WTC11 (cell line): ENCODE measurements at regions not wholly inside any gene's neighbourhood (a gene's known extent, or its start where the extent isn't known, plus 50 kb on each side); places are given as distances from the start of the nearest gene placed in this dataset.

Experiments used
- ATAC-seq: fragments of 200-7000 bp; cut with Tn5 transposase; 2 replicates; pipeline ENCODE4 v1.10.0; 2021; ENCODE audit warnings: mild to moderate bottlenecking, moderate library complexity
- CTCF ChIA-PET: fragments of 300-600 bp; sonication (Branson Sonifier 250); formaldehyde crosslinking; loops from one replicate; lab custom pipeline; 2021; ENCODE audit warnings: antibody characterized with exemption; lab: Charles Lee
- POLR2A ChIA-PET: fragments of 350-600 bp; sonication (Branson Sonifier 250); formaldehyde crosslinking; loops from one replicate; lab custom pipeline; 2021; ENCODE audit warnings: antibody characterized with exemption; lab: Charles Lee
- DNase-seq: peaks from one replicate; pipeline ENCODE4 v3.0.0; 2021; ENCODE audit warnings: low spot score
- H3K27ac Mint-ChIP-seq: 2 replicates; pipeline ENCODE4 v1.8.0; 2021; ENCODE audit warnings: mixed read lengths
- H3K27me3 Mint-ChIP-seq: 2 replicates; pipeline ENCODE4 v1.8.0; 2021; ENCODE audit warnings: low read depth, mild to moderate bottlenecking, moderate library complexity, mixed read lengths
- H3K36me3 Mint-ChIP-seq: 2 replicates; pipeline ENCODE4 v1.8.0; 2021; ENCODE audit warnings: mixed read lengths
- H3K4me1 Mint-ChIP-seq: 2 replicates; pipeline ENCODE4 v1.8.0; 2022; ENCODE audit warnings: mixed read lengths
- H3K4me3 Mint-ChIP-seq: 2 replicates; pipeline ENCODE4 v1.8.0; 2021; ENCODE audit warnings: mild to moderate bottlenecking, moderate library complexity, mixed read lengths
- H3K9me3 Mint-ChIP-seq: 2 replicates; pipeline ENCODE4 v1.8.0; 2021; ENCODE audit warnings: mixed read lengths
- AR ChIP-seq: fragments of 250-450 bp; sonication (Bioruptor Pico); IDR thresholded peaks from 2 replicates; pipeline ENCODE4 v1.9.0; 2021; ENCODE audit warnings: mild to moderate bottlenecking
- ETV6 ChIP-seq: sonication (generic); formaldehyde crosslinking; IDR thresholded peaks from 2 replicates; pipeline ENCODE4 v1.8.1; 2022; ENCODE audit warnings: mild to moderate bottlenecking, missing genetic modification reagents
- GTF2I ChIP-seq: fragments of 250-450 bp; sonication (Bioruptor Pico); conservative IDR thresholded peaks from 2 replicates; pipeline ENCODE4 v1.4.0; 2021; ENCODE audit warnings: mild to moderate bottlenecking
- NR2C2 ChIP-seq: sonication (generic); formaldehyde crosslinking; IDR thresholded peaks from 2 replicates; pipeline ENCODE4 v1.8.0; 2022; ENCODE audit warnings: mild to moderate bottlenecking, missing genetic modification reagents
- SMAD3 ChIP-seq: sonication (generic); formaldehyde crosslinking; IDR thresholded peaks from 2 replicates; pipeline ENCODE4 v1.8.0; 2022; ENCODE audit warnings: missing genetic modification reagents, mild to moderate bottlenecking, borderline replicate concordance
- TCF7 ChIP-seq: sonication (generic); formaldehyde crosslinking; IDR thresholded peaks from 2 replicates; pipeline ENCODE4 v1.8.0; 2022; ENCODE audit warnings: mild to moderate bottlenecking, low read depth, missing genetic modification reagents, moderate library complexity
- TP53 ChIP-seq: sonication (generic); formaldehyde crosslinking; IDR thresholded peaks from 2 replicates; pipeline ENCODE4 v1.8.1; 2023; ENCODE audit warnings: mild to moderate bottlenecking, missing genetic modification reagents
- ZBTB21 ChIP-seq: sonication (generic); formaldehyde crosslinking; IDR thresholded peaks from 2 replicates; pipeline ENCODE4 v1.8.1; 2023; ENCODE audit warnings: mild to moderate bottlenecking, missing genetic modification reagents, borderline replicate concordance
- ZNF263 ChIP-seq: sonication (generic); formaldehyde crosslinking; IDR thresholded peaks from 2 replicates; pipeline ENCODE4 v1.8.1; 2022; ENCODE audit warnings: low read depth, mild to moderate bottlenecking, moderate library complexity, missing genetic modification reagents
- TF ChIP-seq, protein P1 (sequence below): sonication (generic); formaldehyde crosslinking; IDR thresholded peaks from 2 replicates; pipeline ENCODE4 v1.8.1; 2022; ENCODE audit warnings: mild to moderate bottlenecking, moderate library complexity, missing genetic modification reagents
- TF ChIP-seq, protein P2 (sequence below): fragments of 250-450 bp; sonication (Bioruptor Pico); conservative IDR thresholded peaks from 2 replicates; pipeline ENCODE4 v1.9.0; 2021; ENCODE audit warnings: mild to moderate bottlenecking

GRCh38 chr3:111315930-111316587 lies 225.9 kb upstream of the CD96 start:
- H3K9me3 Mint-ChIP-seq: no peaks in the 10 kb centered on the region
- DNase-seq (no peak), ATAC-seq (no peak)
- ChIA-PET POLR2A (no interaction called here), CTCF (no interaction called here)
- no peaks in the 10 kb centered on the region; the same call in 1 of the 2 replicates for H3K27me3 Mint-ChIP-seq
- no peak for TF ChIP-seq AR (CRISPR knock-in tag)
- TF ChIP-seq NR2C2 (CRISPR knock-in tag): no peak
- H3K4me3 Mint-ChIP-seq: no peak overlapping the region
- peaks cover 3% of the 10 kb centered on the region for H3K4me1 Mint-ChIP-seq
- no peak overlapping the region for H3K27ac Mint-ChIP-seq
- H3K36me3 Mint-ChIP-seq: no peaks in the 10 kb centered on the region

DNA sequence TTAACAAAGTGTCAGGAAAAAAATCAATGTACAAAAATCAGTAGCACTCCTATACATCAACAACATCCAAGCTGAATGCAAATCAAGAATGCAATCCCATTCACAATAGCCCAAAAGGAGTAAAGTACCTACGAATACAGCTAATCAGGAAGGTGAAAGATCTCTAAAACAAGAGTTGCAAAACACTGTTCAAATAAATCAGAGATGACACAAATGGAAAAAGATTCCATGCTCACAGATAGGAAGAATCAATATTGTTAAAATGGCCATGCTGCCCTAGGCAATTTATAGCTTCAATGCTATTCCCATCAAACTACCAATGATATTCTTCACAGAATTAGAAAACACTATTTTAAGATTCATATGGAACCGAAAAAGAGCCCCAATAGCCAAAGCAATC lies 223.7 kb upstream of the CD96 start:
- Mint-ChIP-seq H3K4me1 (no peaks in the 10 kb centered on the region), H3K27ac (no peak overlapping the region), H3K9me3 (no peaks in the 10 kb centered on the region), H3K36me3 (no peaks in the 10 kb centered on the region), H3K4me3 (no peak overlapping the region), H3K27me3 (no peaks in the 10 kb centered on the region)
- DNase-seq: no peak
- POLR2A ChIA-PET: no interaction called here
- CTCF ChIA-PET: no interaction called here
- ATAC-seq: no peak
- TF ChIP-seq SMAD3 (CRISPR knock-in tag) (no peak), ZBTB21 (CRISPR knock-in tag) (no peak), ETV6 (CRISPR knock-in tag) (no peak), ZNF263 (no peak)
- TF ChIP-seq, all 79 proteins: peak for 0

- CTCF ChIA-PET: no interaction called here
- Mint-ChIP-seq H3K36me3 (no peaks in the 10 kb centered on the region), H3K4me1 (no peaks in the 10 kb centered on the region), H3K4me3 (no peak overlapping the region), H3K27ac (no peak overlapping the region), H3K27me3 (no peaks in the 10 kb centered on the region), H3K9me3 (no peaks in the 10 kb centered on the region)
- DNase-seq: no peak
- TF ChIP-seq GTF2I (CRISPR knock-in tag): no peak
- TF ChIP-seq, protein P1, sequence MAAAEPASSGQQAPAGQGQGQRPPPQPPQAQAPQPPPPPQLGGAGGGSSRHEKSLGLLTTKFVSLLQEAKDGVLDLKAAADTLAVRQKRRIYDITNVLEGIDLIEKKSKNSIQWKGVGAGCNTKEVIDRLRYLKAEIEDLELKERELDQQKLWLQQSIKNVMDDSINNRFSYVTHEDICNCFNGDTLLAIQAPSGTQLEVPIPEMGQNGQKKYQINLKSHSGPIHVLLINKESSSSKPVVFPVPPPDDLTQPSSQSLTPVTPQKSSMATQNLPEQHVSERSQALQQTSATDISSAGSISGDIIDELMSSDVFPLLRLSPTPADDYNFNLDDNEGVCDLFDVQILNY (CRISPR knock-in tag): no peak
- POLR2A ChIA-PET: no interaction called here
- ATAC-seq: no peak
These were observed 222.4 kb upstream of the CD96 start for GRCh38 chr3:111319598-111319997.

- CTCF ChIA-PET: no interaction called here
- no peak overlapping the region for H3K27ac Mint-ChIP-seq
- TF ChIP-seq TP53 (CRISPR knock-in tag): no peak
- TF ChIP-seq, protein P2, sequence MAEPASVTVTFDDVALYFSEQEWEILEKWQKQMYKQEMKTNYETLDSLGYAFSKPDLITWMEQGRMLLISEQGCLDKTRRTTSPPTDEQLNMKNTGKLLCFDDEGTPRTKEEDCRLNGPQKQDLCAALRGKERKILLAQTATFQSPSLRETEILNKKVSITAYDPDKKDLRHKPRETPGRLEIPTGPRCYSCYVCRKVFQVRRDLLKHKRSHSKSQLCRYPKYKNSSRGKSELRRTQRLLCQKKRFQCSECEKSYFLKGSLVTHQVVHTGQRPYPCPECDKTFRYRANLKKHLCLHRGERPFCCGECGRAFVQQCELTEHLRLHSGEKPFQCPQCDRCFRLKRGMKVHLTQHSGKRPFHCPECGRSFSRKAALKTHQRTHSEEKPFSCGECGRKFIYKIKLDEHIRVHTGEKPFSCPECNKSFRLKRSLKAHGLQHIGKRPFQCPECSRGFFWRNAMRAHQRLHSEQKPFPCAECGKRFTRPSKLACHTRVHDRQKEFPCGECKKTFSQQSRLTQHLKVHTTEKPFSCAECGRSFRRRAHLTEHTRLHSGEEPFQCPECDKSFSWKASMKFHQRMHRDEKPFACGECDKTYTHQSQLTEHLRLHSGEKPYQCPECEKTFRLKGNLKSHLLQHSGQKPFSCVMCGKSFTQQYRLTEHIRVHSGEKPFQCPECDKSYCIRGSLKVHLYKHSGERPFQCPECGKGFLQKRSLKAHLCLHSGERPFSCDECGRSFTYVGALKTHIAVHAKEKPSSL (CRISPR knock-in tag): no peak
- no peak for TF ChIP-seq TCF7 (CRISPR knock-in tag)
- TF ChIP-seq, protein P1 (CRISPR knock-in tag): no peak
- H3K4me1 Mint-ChIP-seq: no peaks in the 10 kb centered on the region
- POLR2A ChIA-PET: no interaction called here
- ATAC-seq (no peak), DNase-seq (no peak)
- H3K9me3 Mint-ChIP-seq: no peaks in the 10 kb centered on the region
- H3K36me3 Mint-ChIP-seq: no peaks in the 10 kb centered on the region
- H3K27me3 Mint-ChIP-seq: peaks cover 3% of the 10 kb centered on the region
- H3K4me3 Mint-ChIP-seq: no peak overlapping the region
These were observed 220.2 kb upstream of the CD96 start for GRCh38 chr3:111321786-111322185.
